AML-193 (cell line): ENCODE measurements at regions not wholly inside any gene's neighbourhood (a gene's known extent, or its start where the extent isn't known, plus 50 kb on each side); places are given as distances from the start of the nearest gene placed in this dataset.

ENCODE experiments used
- DNase-seq, 2 experiments: peaks; one replicate each; lab custom pipeline; 2025; lab: John Stamatoyannopoulos, UW

GRCh38 chr14:54175298-54175942 is 218.8 kb upstream of the BMP4 start:
- peak; percentile 16 to 40 for DNase-seq

GRCh38 chr14:54177019-54177418 is 219.8 kb upstream of the CDKN3 start:
- no peak for DNase-seq

GRCh38 chr14:54177641-54178621 is 218.9 kb upstream of the CDKN3 start:
- no peak for DNase-seq

GRCh38 chr14:54182419-54183045 is 214.3 kb upstream of the CDKN3 start:
- no peak for DNase-seq

GRCh38 chr14:54186821-54187763 is 209.7 kb upstream of the CDKN3 start:
- DNase-seq = no peak

GRCh38 chr14:54188064-54188666 is 208.6 kb upstream of the CDKN3 start:
- no peak for DNase-seq

GRCh38 chr14:54189333-54189732 is 207.5 kb upstream of the CDKN3 start:
- DNase-seq = no peak

- no peak for DNase-seq
Observed at GRCh38 chr14:54189748-54190354, 207.0 kb upstream of the CDKN3 start.

GRCh38 chr14:54191846-54192245 is 205.0 kb upstream of the CDKN3 start:
- no peak for DNase-seq

- no peak for DNase-seq
Observed at GRCh38 chr14:54192610-54193009, 204.2 kb upstream of the CDKN3 start.

GRCh38 chr14:54193871-54194270 is 202.9 kb upstream of the CDKN3 start:
- DNase-seq = no peak

- no peak for DNase-seq
Observed at GRCh38 chr14:54194501-54194900, 202.3 kb upstream of the CDKN3 start.

GRCh38 chr14:54197369-54197768 is 199.4 kb upstream of the CDKN3 start:
- no peak for DNase-seq

GRCh38 chr14:54200726-54201125 is 196.1 kb upstream of the CDKN3 start:
- DNase-seq = no peak

GRCh38 chr14:54202288-54202687 is 194.5 kb upstream of the CDKN3 start:
- no peak for DNase-seq

- DNase-seq = no peak
Observed at GRCh38 chr14:54206516-54206915, 190.3 kb upstream of the CDKN3 start.

GRCh38 chr14:54207075-54207474 is 189.7 kb upstream of the CDKN3 start:
- DNase-seq = no peak

GRCh38 chr14:54207476-54208462 is 189.0 kb upstream of the CDKN3 start:
- DNase-seq = no peak

GRCh38 chr14:54208751-54209150 is 188.1 kb upstream of the CDKN3 start:
- DNase-seq = no peak
